ENCODE measurements at regions not wholly inside any gene's neighbourhood (a gene's known extent, or its start where the extent isn't known, plus 50 kb on each side); places are given as distances from the start of the nearest gene placed in this dataset.
"Not testable (repeated sequence)": the region's sequence is repeated elsewhere in the genome, so short reads cannot be mapped to it uniquely, and the experiment has no call there.

GRCh38 chr4:86413426-86413825, 53.6 kb upstream of the MAPK10 start:
- not testable (repeated sequence) for ATAC-seq

GRCh38 chr4:86414686-86415085, 54.8 kb upstream of the MAPK10 start:
- no peak for ATAC-seq

GRCh38 chr4:86416081-86416480, 56.2 kb upstream of the MAPK10 start:
- ATAC-seq: no peak

DNA sequence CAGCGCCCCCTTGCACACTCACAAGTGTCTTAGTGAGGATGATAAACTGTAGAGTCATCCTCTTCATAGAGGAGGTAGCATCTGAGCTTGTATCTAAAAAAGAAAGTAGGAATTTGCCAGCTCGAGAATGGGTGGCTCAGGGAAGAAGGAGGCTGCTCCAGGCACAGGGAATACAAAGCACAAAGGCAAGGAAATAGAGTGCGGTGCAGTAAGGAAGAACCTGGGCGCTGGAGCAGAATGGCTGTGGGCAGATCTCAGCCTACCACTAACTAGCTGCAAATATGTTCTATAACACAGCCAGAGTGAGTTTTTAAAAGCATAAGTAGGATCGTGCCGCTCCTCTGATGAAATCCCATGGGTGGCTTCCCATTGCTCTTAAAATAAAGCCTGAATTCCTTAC, 61.6 kb upstream of the MAPK10 start:
- no peak for ATAC-seq

DNA sequence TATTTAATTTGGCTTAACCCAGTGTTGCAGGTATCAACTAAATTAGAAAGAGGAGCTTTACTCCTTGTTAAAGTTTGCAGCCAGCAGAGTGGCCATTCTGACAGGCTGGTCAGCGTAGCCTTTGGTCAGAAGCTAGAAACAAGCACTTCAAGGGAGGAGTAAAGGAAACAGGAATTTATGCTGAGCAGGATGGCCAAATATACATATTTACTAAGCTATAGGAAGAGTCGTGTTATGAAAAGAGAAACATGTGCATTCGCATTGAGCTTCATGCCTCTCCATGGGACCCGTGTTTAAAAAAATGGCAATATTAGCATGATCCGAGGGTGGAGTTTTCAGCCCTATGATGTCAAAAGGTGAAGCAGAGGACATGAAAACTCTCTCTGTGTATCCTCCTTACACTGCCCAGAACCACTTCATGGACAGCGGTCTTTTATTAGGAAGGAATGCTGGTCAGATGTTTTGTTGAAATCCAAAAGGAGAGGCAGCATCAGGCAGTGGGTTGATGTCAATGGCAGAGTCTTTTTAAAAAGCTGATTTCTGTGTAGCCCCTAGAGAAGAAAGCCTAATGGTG, 71.8 kb upstream of the MAPK10 start:
- no peak for ATAC-seq

DNA sequence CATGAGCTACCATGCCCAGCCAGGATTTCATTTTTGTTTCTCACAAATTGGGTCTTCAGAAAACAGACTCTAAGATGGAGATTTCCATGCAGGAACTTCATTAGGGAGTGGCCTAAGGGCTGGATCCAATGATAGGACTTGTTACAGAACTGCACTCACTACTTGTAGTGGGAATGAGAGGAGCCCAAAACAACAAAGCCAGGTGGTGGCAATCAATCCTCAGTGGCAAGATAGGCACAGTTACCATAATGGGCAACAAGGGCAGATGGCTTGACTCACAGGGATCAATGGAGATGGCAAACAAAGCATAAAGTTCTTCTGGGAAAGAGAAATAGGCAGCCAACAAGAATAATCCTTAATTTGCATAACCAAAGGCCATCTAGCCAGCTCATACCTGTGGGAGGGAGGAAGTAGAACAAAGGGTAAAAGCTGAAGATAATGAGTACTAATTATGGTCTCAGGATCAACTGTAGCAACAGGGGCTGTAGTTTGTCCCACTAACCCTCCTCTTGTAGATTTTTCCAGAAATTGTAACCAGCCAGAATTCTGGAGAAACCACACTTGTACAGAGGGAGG, 72.8 kb upstream of the MAPK10 start:
- ATAC-seq: peak; percentile 77

GRCh38 chr4:86439293-86439692, 79.4 kb upstream of the MAPK10 start:
- no peak for ATAC-seq

DNA sequence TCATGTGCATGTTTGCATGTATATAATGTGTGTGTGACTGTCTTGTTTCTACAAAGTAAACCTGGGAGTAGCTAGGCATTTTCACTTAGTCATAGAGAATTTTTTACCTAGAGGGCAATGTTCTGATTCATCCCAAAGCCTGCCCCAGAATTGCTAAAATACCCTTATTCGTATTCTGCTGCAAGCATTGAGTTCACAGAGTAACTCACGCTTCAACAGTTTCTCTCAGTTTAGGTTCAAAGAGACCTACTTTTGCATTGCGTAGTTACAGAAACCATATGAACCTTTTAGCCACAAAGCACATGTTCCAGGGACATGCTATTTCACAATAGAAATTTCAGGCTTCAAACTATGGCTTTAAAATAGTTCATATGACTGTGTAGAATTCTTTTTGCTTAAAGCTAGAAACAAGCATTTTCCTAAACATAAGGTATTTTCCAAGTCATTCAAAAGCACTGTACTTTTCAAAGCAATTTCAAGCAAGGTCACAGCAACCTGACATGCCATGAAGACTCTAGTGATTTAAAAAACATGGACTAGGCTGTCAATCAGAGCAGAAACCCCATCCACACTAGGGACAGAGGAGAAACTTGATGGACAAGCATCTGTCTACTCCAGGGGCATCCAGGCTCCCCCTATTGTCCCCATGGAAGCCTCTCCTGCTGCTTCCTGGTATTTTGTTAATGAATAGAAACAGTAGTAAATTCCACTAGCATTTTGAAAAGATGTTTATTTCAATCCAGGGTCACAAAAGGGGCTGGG, 81.5 kb upstream of the MAPK10 start:
- ATAC-seq: peak; percentile 89

DNA sequence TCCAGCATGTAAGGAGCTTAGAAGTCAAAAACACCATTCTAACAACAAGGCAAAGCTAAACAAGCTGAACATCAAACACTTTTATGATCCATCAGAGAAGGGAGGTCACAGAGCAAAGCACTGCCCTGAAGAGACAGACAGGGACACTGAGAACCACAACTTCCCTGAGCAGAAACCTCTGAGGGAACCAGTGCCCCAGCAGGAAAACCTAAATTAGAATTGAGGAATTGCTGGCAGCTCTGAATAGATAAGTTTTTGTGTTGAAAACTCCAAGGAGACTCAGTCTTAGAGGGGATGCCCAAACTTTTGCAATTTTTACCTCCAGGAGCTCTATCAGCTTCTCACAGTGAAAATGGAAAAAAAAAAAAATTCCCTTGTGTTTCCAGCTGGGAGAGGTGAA, 83.0 kb upstream of the MAPK10 start:
- ATAC-seq: no peak

GRCh38 chr4:86443495-86443894, 83.6 kb upstream of the MAPK10 start:
- ATAC-seq: no peak

DNA sequence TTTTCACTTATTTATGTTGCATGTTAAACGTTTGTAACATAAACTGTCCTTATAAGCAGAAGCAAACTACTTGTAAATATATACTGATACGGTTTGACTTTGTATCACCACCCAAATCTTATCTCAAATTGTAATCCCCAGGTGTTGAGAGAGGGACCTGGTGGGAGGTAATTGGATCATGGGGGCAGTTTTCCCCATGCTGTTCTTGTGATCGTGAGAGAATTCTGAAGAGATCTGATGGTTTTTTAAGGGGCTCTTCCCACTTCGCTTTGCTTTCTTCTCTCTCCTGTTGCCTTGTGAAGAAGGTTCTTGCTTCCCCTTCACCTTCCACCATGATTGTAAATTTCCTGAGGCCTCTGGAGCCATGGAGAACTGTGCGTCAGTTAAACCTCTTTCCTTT, 87.1 kb upstream of the MAPK10 start:
- ATAC-seq: no peak

DNA sequence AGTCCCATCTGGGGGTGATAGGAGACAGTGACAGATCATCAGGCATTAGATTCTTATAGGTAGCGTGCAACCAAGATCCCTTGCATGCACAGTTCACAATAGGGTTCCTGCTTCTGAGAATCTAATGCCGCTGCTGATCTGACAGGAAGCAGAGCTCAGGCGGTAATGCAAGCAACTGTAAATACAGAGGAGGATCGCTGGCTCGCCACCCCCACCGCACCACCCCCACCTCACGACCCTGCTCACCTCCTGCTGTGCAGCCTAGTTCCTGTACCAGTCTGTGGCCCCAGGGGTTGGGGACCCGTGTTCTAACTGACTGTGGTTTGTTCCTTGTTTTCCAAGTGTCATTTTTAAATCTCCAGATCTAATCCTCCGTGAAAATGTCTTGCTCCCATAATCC, 89.0 kb upstream of the MAPK10 start:
- no peak for ATAC-seq

GRCh38 chr4:86449746-86450588, 90.1 kb upstream of the MAPK10 start:
- no peak for ATAC-seq

- no peak for ATAC-seq
Observed at GRCh38 chr4:86450861-86451260, 91.0 kb upstream of the MAPK10 start.

- ATAC-seq: peak; percentile 73
Observed at GRCh38 chr4:86451560-86452330, 91.9 kb upstream of the MAPK10 start.

DNA sequence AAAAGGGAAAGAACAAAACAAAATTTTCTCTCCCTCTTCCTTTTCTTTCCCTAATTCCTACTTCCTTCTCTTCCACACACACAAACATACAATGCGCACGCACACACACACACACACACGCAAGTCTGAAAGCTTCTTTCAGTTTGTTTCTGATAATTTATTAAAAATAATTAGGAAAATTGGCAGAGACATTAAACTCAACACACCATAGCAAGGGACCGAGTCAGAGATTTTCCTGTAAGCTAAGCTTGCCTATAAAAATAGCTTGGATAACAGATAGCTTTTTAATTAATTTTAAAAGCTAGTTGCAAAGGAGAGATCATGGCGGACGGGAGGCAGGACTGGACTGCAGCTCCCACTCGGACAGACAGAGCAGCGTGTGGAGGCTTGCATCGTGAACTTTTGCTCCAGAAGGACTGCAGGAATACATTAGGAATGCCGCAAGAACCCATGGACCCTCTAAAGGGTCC, 92.6 kb upstream of the MAPK10 start:
- ATAC-seq: no peak

GRCh38 chr4:86452924-86453531, 93.2 kb upstream of the MAPK10 start:
- peak; percentile 86 for ATAC-seq

GRCh38 chr4:86453611-86454072, 93.8 kb upstream of the MAPK10 start:
- ATAC-seq: peak; percentile 30

GRCh38 chr4:86461849-86462248, 102.0 kb upstream of the MAPK10 start:
- ATAC-seq: no peak

- ATAC-seq: no peak
Observed at GRCh38 chr4:86472377-86473019, 112.6 kb upstream of the MAPK10 start.

GRCh38 chr4:86478151-86478550, 116.0 kb upstream of the PTPN13 start:
- not testable (repeated sequence) for ATAC-seq

Measured in esophagus mucosa (tissue), 1 donor.